ENCODE measurements at regions not wholly inside any gene's neighbourhood (a gene's known extent, or its start where the extent isn't known, plus 50 kb on each side); places are given as distances from the start of the nearest gene placed in this dataset.

- intact Hi-C loops (cut with micrococcal nuclease), result no loop called here
- Histone ChIP-seq H3K27ac (ENCODE audit: low read length) (no peak overlapping the region), H3K36me3 (ENCODE audit: control insufficient read depth, insufficient read depth, low read length) (no peaks in the 10 kb centered on the region), H3K4me1 (ENCODE audit: control insufficient read depth, insufficient read depth, low read length) (no peaks in the 10 kb centered on the region), H3K9me3 (ENCODE audit: control insufficient read depth, insufficient read depth, low read length) (no peaks in the 10 kb centered on the region), H3K27me3 (ENCODE audit: control insufficient read depth, insufficient read depth, low read length) (no peaks in the 10 kb centered on the region), H3K4me3 (ENCODE audit: low read length) (no peak overlapping the region)
- no peak for TF ChIP-seq CTCF (IDR thresholded peaks at IDR 0.05)
- no peak overlapping the region for H3K27ac Mint-ChIP-seq
- peaks cover 20 to 34% of the 10 kb centered on the region in 2 donors for H3K27me3 Mint-ChIP-seq (ENCODE audit: low read depth in 2 of 2)
- no peaks in the 10 kb centered on the region for H3K9me3 Mint-ChIP-seq
- 79% methylated on average over 2 of the region's 2 CpGs for WGBS (ENCODE audit: insufficient coverage)
- ATAC-seq (peak in 1 of 3 donors; percentile 57), DNase-seq (no peak)
- no peaks in the 10 kb centered on the region for H3K36me3 Mint-ChIP-seq
- H3K4me1 Mint-ChIP-seq, result peaks cover 5% of the 10 kb centered on the region in 2 donors
- no peak overlapping the region for H3K4me3 Mint-ChIP-seq
Observed at GRCh38 chr9:95791695-95792094, 83.8 kb upstream of the ERCC6L2 start.

- no peak for DNase-seq
- intact Hi-C loops (cut with micrococcal nuclease), result no loop called here
- no peaks in the 10 kb centered on the region for H3K9me3 ChIP-seq (ENCODE audit: control insufficient read depth, insufficient read depth, low read length)
- Mint-ChIP-seq H3K4me3 (no peak overlapping the region), H3K27me3 (ENCODE audit: low read depth in 2 of 2) (peaks cover 20 to 34% of the 10 kb centered on the region in 2 donors), H3K36me3 (no peaks in the 10 kb centered on the region), H3K9me3 (no peaks in the 10 kb centered on the region), H3K27ac (no peak overlapping the region), H3K4me1 (peaks cover 5% of the 10 kb centered on the region in 2 donors)
- H3K4me1 ChIP-seq (ENCODE audit: control insufficient read depth, insufficient read depth, low read length), result no peaks in the 10 kb centered on the region
- H3K36me3 ChIP-seq (ENCODE audit: control insufficient read depth, insufficient read depth, low read length), result no peaks in the 10 kb centered on the region
- no peak for TF ChIP-seq CTCF (IDR thresholded peaks at IDR 0.05)
- ATAC-seq, result peak in 1 of 3 donors; percentile 10
- no peaks in the 10 kb centered on the region for H3K27me3 ChIP-seq (ENCODE audit: control insufficient read depth, insufficient read depth, low read length)
- 75% methylated on average over 2 of the region's 4 CpGs for WGBS (ENCODE audit: insufficient coverage)
- no peak overlapping the region for H3K4me3 ChIP-seq (ENCODE audit: low read length)
- no peak overlapping the region for H3K27ac ChIP-seq (ENCODE audit: low read length)
Observed at GRCh38 chr9:95791286-95791685, 84.2 kb upstream of the ERCC6L2 start.

GRCh38 chr9:95788521-95788991 lies 86.9 kb upstream of the ERCC6L2 start:
- DNase-seq, result no peak
- H3K4me1 ChIP-seq (ENCODE audit: control insufficient read depth, insufficient read depth, low read length), result no peaks in the 10 kb centered on the region
- TF ChIP-seq CTCF (IDR thresholded peaks at IDR 0.05), result no peak
- ATAC-seq, result no peak
- intact Hi-C loops (cut with micrococcal nuclease), result no loop called here
- WGBS (ENCODE audit: insufficient coverage), result 88% methylated on average over 6 of the region's 6 CpGs
- peaks cover 4 to 22% of the 10 kb centered on the region in 2 donors for H3K27me3 Mint-ChIP-seq (ENCODE audit: low read depth in 2 of 2)
- no peaks in the 10 kb centered on the region for H3K9me3 Mint-ChIP-seq
- H3K27me3 ChIP-seq (ENCODE audit: control insufficient read depth, insufficient read depth, low read length), result no peaks in the 10 kb centered on the region
- H3K4me3 Mint-ChIP-seq, result no peak overlapping the region
- H3K4me1 Mint-ChIP-seq, result peaks cover 5% of the 10 kb centered on the region in 2 donors
- H3K9me3 ChIP-seq (ENCODE audit: control insufficient read depth, insufficient read depth, low read length), result no peaks in the 10 kb centered on the region
- H3K27ac ChIP-seq (ENCODE audit: low read length), result no peak overlapping the region
- no peak overlapping the region for H3K27ac Mint-ChIP-seq
- no peaks in the 10 kb centered on the region for H3K36me3 Mint-ChIP-seq
- H3K4me3 ChIP-seq (ENCODE audit: low read length), result no peak overlapping the region
- H3K36me3 ChIP-seq (ENCODE audit: control insufficient read depth, insufficient read depth, low read length), result no peaks in the 10 kb centered on the region

- Histone ChIP-seq H3K27me3 (ENCODE audit: control insufficient read depth, insufficient read depth, low read length) (no peaks in the 10 kb centered on the region), H3K4me3 (ENCODE audit: low read length) (no peak overlapping the region), H3K36me3 (ENCODE audit: control insufficient read depth, insufficient read depth, low read length) (no peaks in the 10 kb centered on the region), H3K27ac (ENCODE audit: low read length) (no peak overlapping the region), H3K9me3 (ENCODE audit: control insufficient read depth, insufficient read depth, low read length) (no peaks in the 10 kb centered on the region), H3K4me1 (ENCODE audit: control insufficient read depth, insufficient read depth, low read length) (no peaks in the 10 kb centered on the region)
- intact Hi-C loops (cut with micrococcal nuclease), result no loop called here
- no peak overlapping the region for H3K4me3 Mint-ChIP-seq
- 85% methylated on average over 7 of the region's 7 CpGs for WGBS (ENCODE audit: insufficient coverage)
- H3K27me3 Mint-ChIP-seq (ENCODE audit: low read depth in 2 of 2), result peaks cover 3 to 18% of the 10 kb centered on the region in 2 donors
- no peak for TF ChIP-seq CTCF (IDR thresholded peaks at IDR 0.05)
- DNase-seq (no peak), ATAC-seq (no peak)
- H3K9me3 Mint-ChIP-seq, result no peaks in the 10 kb centered on the region
- H3K4me1 Mint-ChIP-seq, result peaks cover 5% of the 10 kb centered on the region in 2 donors
- no peaks in the 10 kb centered on the region for H3K36me3 Mint-ChIP-seq
- H3K27ac Mint-ChIP-seq, result no peak overlapping the region
Observed at GRCh38 chr9:95788021-95788420, 87.5 kb upstream of the ERCC6L2 start.
